ENCODE measurements at regions not wholly inside any gene's neighbourhood (a gene's known extent, or its start where the extent isn't known, plus 50 kb on each side); places are given as distances from the start of the nearest gene placed in this dataset.

- Mint-ChIP-seq H3K36me3 (ENCODE audit: insufficient read depth) (no peaks in the 10 kb centered on the region), H3K4me1 (no peaks in the 10 kb centered on the region), H3K9me3 (no peaks in the 10 kb centered on the region), H3K27ac (ENCODE audit: low read depth) (no peak overlapping the region), H3K27me3 (no peaks in the 10 kb centered on the region), H3K4me3 (no peak overlapping the region)
- DNase-seq (ENCODE audit: low spot score in 2 of 2), result no peak
- ATAC-seq (replicated peaks; ENCODE audit: extremely low read depth, poor library complexity, severe bottlenecking), result no peak
Measured at GRCh38 chr14:22409006-22409405, 180.0 kb downstream of the DAD1 start.

- ATAC-seq (replicated peaks; ENCODE audit: extremely low read depth, poor library complexity, severe bottlenecking) (no peak), DNase-seq (ENCODE audit: low spot score in 2 of 2) (no peak)
- H3K36me3 Mint-ChIP-seq (ENCODE audit: insufficient read depth), result no peaks in the 10 kb centered on the region
- no peak overlapping the region for H3K4me3 Mint-ChIP-seq
- H3K9me3 Mint-ChIP-seq, result no peaks in the 10 kb centered on the region
- no peak overlapping the region for H3K27ac Mint-ChIP-seq (ENCODE audit: low read depth)
- H3K27me3 Mint-ChIP-seq, result no peaks in the 10 kb centered on the region
- H3K4me1 Mint-ChIP-seq, result no peaks in the 10 kb centered on the region
Measured at GRCh38 chr14:22408547-22408946, 180.5 kb downstream of the DAD1 start.

GRCh38 chr14:22407033-22407432 is 182.0 kb downstream of the DAD1 start:
- DNase-seq (ENCODE audit: low spot score in 2 of 2) (no peak), ATAC-seq (replicated peaks; ENCODE audit: extremely low read depth, poor library complexity, severe bottlenecking) (no peak)
- no peaks in the 10 kb centered on the region for H3K4me1 Mint-ChIP-seq
- no peaks in the 10 kb centered on the region for H3K36me3 Mint-ChIP-seq (ENCODE audit: insufficient read depth)
- H3K27me3 Mint-ChIP-seq, result no peaks in the 10 kb centered on the region
- H3K9me3 Mint-ChIP-seq, result no peaks in the 10 kb centered on the region
- no peak overlapping the region for H3K4me3 Mint-ChIP-seq
- no peak overlapping the region for H3K27ac Mint-ChIP-seq (ENCODE audit: low read depth)

- no peaks in the 10 kb centered on the region for H3K27me3 Mint-ChIP-seq
- H3K4me1 Mint-ChIP-seq, result no peaks in the 10 kb centered on the region
- ATAC-seq (replicated peaks; ENCODE audit: extremely low read depth, poor library complexity, severe bottlenecking) (no peak), DNase-seq (ENCODE audit: low spot score in 2 of 2) (no peak)
- no peak overlapping the region for H3K4me3 Mint-ChIP-seq
- no peak overlapping the region for H3K27ac Mint-ChIP-seq (ENCODE audit: low read depth)
- no peaks in the 10 kb centered on the region for H3K9me3 Mint-ChIP-seq
- H3K36me3 Mint-ChIP-seq (ENCODE audit: insufficient read depth), result no peaks in the 10 kb centered on the region
Measured at GRCh38 chr14:22405201-22405600, 183.8 kb downstream of the DAD1 start.

GRCh38 chr14:22403296-22403695 is 185.7 kb downstream of the DAD1 start:
- no peak for DNase-seq (ENCODE audit: low spot score in 2 of 2)
- no peaks in the 10 kb centered on the region for H3K4me1 Mint-ChIP-seq
- no peak overlapping the region for H3K4me3 Mint-ChIP-seq
- H3K27me3 Mint-ChIP-seq, result no peaks in the 10 kb centered on the region
- no peak for ATAC-seq (replicated peaks; ENCODE audit: extremely low read depth, poor library complexity, severe bottlenecking)
- no peaks in the 10 kb centered on the region for H3K9me3 Mint-ChIP-seq
- no peak overlapping the region for H3K27ac Mint-ChIP-seq (ENCODE audit: low read depth)
- H3K36me3 Mint-ChIP-seq (ENCODE audit: insufficient read depth), result no peaks in the 10 kb centered on the region

- ATAC-seq (replicated peaks; ENCODE audit: extremely low read depth, poor library complexity, severe bottlenecking), result no peak
- no peak for DNase-seq (ENCODE audit: low spot score in 2 of 2)
- no peaks in the 10 kb centered on the region for H3K9me3 Mint-ChIP-seq
- H3K27me3 Mint-ChIP-seq, result no peaks in the 10 kb centered on the region
- no peaks in the 10 kb centered on the region for H3K36me3 Mint-ChIP-seq (ENCODE audit: insufficient read depth)
- no peak overlapping the region for H3K4me3 Mint-ChIP-seq
- no peaks in the 10 kb centered on the region for H3K4me1 Mint-ChIP-seq
- H3K27ac Mint-ChIP-seq (ENCODE audit: low read depth), result no peak overlapping the region
Measured at GRCh38 chr14:22400655-22401259, 188.3 kb downstream of the DAD1 start.

- Mint-ChIP-seq H3K36me3 (ENCODE audit: insufficient read depth) (no peaks in the 10 kb centered on the region), H3K4me3 (no peak overlapping the region), H3K27ac (ENCODE audit: low read depth) (no peak overlapping the region), H3K4me1 (no peaks in the 10 kb centered on the region), H3K9me3 (no peaks in the 10 kb centered on the region), H3K27me3 (no peaks in the 10 kb centered on the region)
- no peak for DNase-seq (ENCODE audit: low spot score in 2 of 2)
- no peak for ATAC-seq (replicated peaks; ENCODE audit: extremely low read depth, poor library complexity, severe bottlenecking)
Measured at GRCh38 chr14:22399776-22400175, 189.2 kb downstream of the DAD1 start.

GRCh38 chr14:22397221-22397737 is 191.7 kb downstream of the DAD1 start:
- DNase-seq (ENCODE audit: low spot score in 2 of 2) (no peak), ATAC-seq (replicated peaks; ENCODE audit: extremely low read depth, poor library complexity, severe bottlenecking) (no peak)
- H3K36me3 Mint-ChIP-seq (ENCODE audit: insufficient read depth), result no peaks in the 10 kb centered on the region
- H3K4me3 Mint-ChIP-seq, result no peak overlapping the region
- H3K27me3 Mint-ChIP-seq, result no peaks in the 10 kb centered on the region
- H3K27ac Mint-ChIP-seq (ENCODE audit: low read depth), result no peak overlapping the region
- no peaks in the 10 kb centered on the region for H3K4me1 Mint-ChIP-seq
- no peaks in the 10 kb centered on the region for H3K9me3 Mint-ChIP-seq

GRCh38 chr14:22395803-22396202 is 193.2 kb downstream of the DAD1 start:
- ATAC-seq (replicated peaks; ENCODE audit: extremely low read depth, poor library complexity, severe bottlenecking) (no peak), DNase-seq (ENCODE audit: low spot score in 2 of 2) (no peak)
- Mint-ChIP-seq H3K4me1 (no peaks in the 10 kb centered on the region), H3K4me3 (no peak overlapping the region), H3K27me3 (no peaks in the 10 kb centered on the region), H3K36me3 (ENCODE audit: insufficient read depth) (peaks cover 2% of the 10 kb centered on the region), H3K9me3 (no peaks in the 10 kb centered on the region), H3K27ac (ENCODE audit: low read depth) (no peak overlapping the region)

- no peaks in the 10 kb centered on the region for H3K4me1 Mint-ChIP-seq
- peaks cover 2% of the 10 kb centered on the region for H3K36me3 Mint-ChIP-seq (ENCODE audit: insufficient read depth)
- no peaks in the 10 kb centered on the region for H3K9me3 Mint-ChIP-seq
- DNase-seq (ENCODE audit: low spot score in 2 of 2), result no peak
- no peaks in the 10 kb centered on the region for H3K27me3 Mint-ChIP-seq
- H3K27ac Mint-ChIP-seq (ENCODE audit: low read depth), result no peak overlapping the region
- no peak overlapping the region for H3K4me3 Mint-ChIP-seq
- no peak for ATAC-seq (replicated peaks; ENCODE audit: extremely low read depth, poor library complexity, severe bottlenecking)
Measured at GRCh38 chr14:22394616-22395015, 194.4 kb downstream of the DAD1 start.

- peaks cover 2% of the 10 kb centered on the region for H3K36me3 Mint-ChIP-seq (ENCODE audit: insufficient read depth)
- no peak overlapping the region for H3K27ac Mint-ChIP-seq (ENCODE audit: low read depth)
- no peak for DNase-seq (ENCODE audit: low spot score in 2 of 2)
- H3K9me3 Mint-ChIP-seq, result no peaks in the 10 kb centered on the region
- no peaks in the 10 kb centered on the region for H3K27me3 Mint-ChIP-seq
- no peaks in the 10 kb centered on the region for H3K4me1 Mint-ChIP-seq
- H3K4me3 Mint-ChIP-seq, result no peak overlapping the region
- no peak for ATAC-seq (replicated peaks; ENCODE audit: extremely low read depth, poor library complexity, severe bottlenecking)
Measured at GRCh38 chr14:22393796-22394195, 195.2 kb downstream of the DAD1 start.

GRCh38 chr14:22391908-22392565 is 197.0 kb downstream of the DAD1 start:
- H3K27ac Mint-ChIP-seq (ENCODE audit: low read depth), result no peak overlapping the region
- no peak for DNase-seq (ENCODE audit: low spot score in 2 of 2)
- no peak for ATAC-seq (replicated peaks; ENCODE audit: extremely low read depth, poor library complexity, severe bottlenecking)
- H3K4me1 Mint-ChIP-seq, result no peaks in the 10 kb centered on the region
- no peaks in the 10 kb centered on the region for H3K27me3 Mint-ChIP-seq
- no peak overlapping the region for H3K4me3 Mint-ChIP-seq
- H3K36me3 Mint-ChIP-seq (ENCODE audit: insufficient read depth), result peaks cover 2% of the 10 kb centered on the region
- H3K9me3 Mint-ChIP-seq, result no peaks in the 10 kb centered on the region

- no peaks in the 10 kb centered on the region for H3K9me3 Mint-ChIP-seq
- H3K27ac Mint-ChIP-seq (ENCODE audit: low read depth), result no peak overlapping the region
- ATAC-seq (replicated peaks; ENCODE audit: extremely low read depth, poor library complexity, severe bottlenecking), result no peak
- no peaks in the 10 kb centered on the region for H3K4me1 Mint-ChIP-seq
- peaks cover 2% of the 10 kb centered on the region for H3K36me3 Mint-ChIP-seq (ENCODE audit: insufficient read depth)
- no peaks in the 10 kb centered on the region for H3K27me3 Mint-ChIP-seq
- DNase-seq (ENCODE audit: low spot score in 2 of 2), result no peak
- H3K4me3 Mint-ChIP-seq, result no peak overlapping the region
Measured at GRCh38 chr14:22390824-22391461, 198.1 kb downstream of the DAD1 start.

All from central memory CD8-positive, alpha-beta T cell (primary cell).